MCF 10A (cell line): ENCODE measurements at regions not wholly inside any gene's neighbourhood (a gene's known extent, or its start where the extent isn't known, plus 50 kb on each side); places are given as distances from the start of the nearest gene placed in this dataset.
"Not testable (repeated sequence)": the region's sequence is repeated elsewhere in the genome, so short reads cannot be mapped to it uniquely, and the experiment has no call there.

Source experiments
- BruUV-seq: library from RNA; stranded (reverse); fragments of 400-500 nt; replicated peaks from 2 replicates; lab custom pipeline; 2021; lab: Mats Ljungman, UMichigan
- CTCF ChIA-PET: fragments of 300-600 bp; sonication (Branson Sonifier 250); formaldehyde crosslinking; extraction: SDS; loops from one replicate; lab custom pipeline; 2021; ENCODE audit warnings: antibody characterized with exemption, inconsistent platforms; lab: Yijun Ruan, JAX
- POLR2A ChIA-PET: fragments of 300-600, 350-650 bp; sonication (Branson Sonifier 250); formaldehyde crosslinking; extraction: SDS; loops from one replicate; lab custom pipeline; 2020; ENCODE audit warnings: antibody characterized with exemption, inconsistent platforms; lab: Yijun Ruan, JAX
- DNase-seq: peaks from one replicate; pipeline ENCODE4 v3.0.0-alpha.2; 2018; ENCODE audit not compliant: unreplicated experiment
- H3K27ac Mint-ChIP-seq: one replicate; pipeline ENCODE4 v1.8.0; 2022; ENCODE audit warnings: mild to moderate bottlenecking, low read depth, mixed read lengths; ENCODE audit not compliant: unreplicated experiment
- H3K27me3 Mint-ChIP-seq: one replicate; pipeline ENCODE4 v1.8.0; 2022; ENCODE audit warnings: mixed read lengths; ENCODE audit not compliant: insufficient read depth, unreplicated experiment
- H3K36me3 Mint-ChIP-seq: one replicate; pipeline ENCODE4 v1.8.0; 2022; ENCODE audit warnings: mild to moderate bottlenecking, moderate library complexity, mixed read lengths; ENCODE audit not compliant: insufficient read depth, unreplicated experiment
- H3K4me1 Mint-ChIP-seq: one replicate; pipeline ENCODE4 v1.8.0; 2022; ENCODE audit warnings: mixed read lengths; ENCODE audit not compliant: insufficient read depth, unreplicated experiment
- H3K4me3 Mint-ChIP-seq: one replicate; pipeline ENCODE4 v1.8.0; 2022; ENCODE audit warnings: mild to moderate bottlenecking, moderate library complexity, mixed read lengths; ENCODE audit not compliant: unreplicated experiment
- H3K9me3 Mint-ChIP-seq: one replicate; pipeline ENCODE4 v1.8.0; 2022; ENCODE audit warnings: mixed read lengths; ENCODE audit not compliant: unreplicated experiment
- CTCF ChIP-seq: fragments of 200-600 bp; IDR thresholded peaks from one replicate; pipeline ENCODE4 v1.8.0; 2022; ENCODE audit warnings: antibody characterized with exemption, mild to moderate bottlenecking; ENCODE audit not compliant: unreplicated experiment
- intact Hi-C: fragments of 100-400 bp; cut with micrococcal nuclease; formaldehyde crosslinking; loops from 2 replicates; pipeline ENCODE4 v1.14.1; 2022

DNA sequence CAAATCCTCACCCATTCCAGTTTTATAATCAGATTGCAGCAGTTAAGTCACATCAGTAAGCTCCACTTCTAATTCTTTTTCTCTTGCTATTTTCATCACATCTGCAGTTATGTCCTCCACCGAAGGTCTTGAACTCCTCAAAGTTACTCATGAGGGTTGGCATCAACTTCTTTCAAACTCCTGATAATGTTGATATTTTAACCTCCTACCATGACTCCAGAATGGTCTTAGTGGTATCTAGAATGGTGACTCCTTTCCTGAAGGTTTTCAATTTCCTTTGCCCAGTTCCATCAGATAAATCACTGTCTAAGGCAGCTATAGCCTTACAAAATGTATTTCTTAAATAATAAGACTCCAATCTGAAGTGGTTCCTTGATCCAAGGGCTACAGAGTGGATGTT is 53.8 kb upstream of the EDIL3 start:
- no peak overlapping the region for H3K27ac Mint-ChIP-seq
- no TSS peak for BruUV-seq
- no peak for DNase-seq
- TF ChIP-seq CTCF, result no peak
- H3K27me3 Mint-ChIP-seq, result peaks cover 88% of the 10 kb centered on the region
- H3K4me1 Mint-ChIP-seq, result no peaks in the 10 kb centered on the region
- POLR2A ChIA-PET, result no interaction called here
- no peak overlapping the region for H3K4me3 Mint-ChIP-seq
- no peaks in the 10 kb centered on the region for H3K36me3 Mint-ChIP-seq
- peaks cover 10% of the 10 kb centered on the region for H3K9me3 Mint-ChIP-seq
- CTCF ChIA-PET, result interaction anchor here (1.2 kb wide), 1 partner anchor 12 kb away, joined by 4 read pairs; no protein-coding TSS in a partner anchor
- intact Hi-C loops, result no loop called here

DNA sequence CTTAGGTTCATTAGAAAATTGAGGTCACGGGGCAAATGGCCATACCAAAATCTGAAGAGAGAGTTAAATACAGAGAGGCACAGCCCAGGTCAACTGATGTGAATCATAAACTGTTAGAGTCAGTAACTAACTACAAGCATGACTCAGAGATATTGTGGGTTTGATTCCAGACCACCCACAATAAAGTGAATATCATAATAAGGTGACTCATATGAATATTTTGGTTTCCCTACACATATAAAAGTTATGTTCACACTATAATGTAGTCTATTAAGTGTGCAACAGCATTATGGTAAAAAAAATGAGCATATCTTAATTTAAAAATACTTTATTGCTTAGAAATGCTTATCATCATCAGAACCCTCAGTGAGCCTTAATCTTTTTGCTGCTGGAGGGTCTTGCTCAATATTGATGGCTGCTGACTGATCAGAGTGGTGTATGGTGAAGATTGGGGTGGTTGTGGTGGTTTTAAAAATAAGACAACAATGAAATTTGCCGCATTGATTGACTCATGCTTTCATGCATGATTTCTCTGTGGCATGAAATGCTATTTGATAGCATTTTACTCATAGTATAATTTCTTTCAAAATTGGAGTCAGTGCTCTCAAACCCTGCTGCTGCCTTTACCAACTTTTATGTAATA is 53.1 kb upstream of the EDIL3 start:
- BruUV-seq, result no TSS peak
- Mint-ChIP-seq H3K4me3 (no peak overlapping the region), H3K9me3 (peaks cover 10% of the 10 kb centered on the region), H3K27me3 (peaks cover 86% of the 10 kb centered on the region), H3K27ac (no peak overlapping the region), H3K4me1 (no peaks in the 10 kb centered on the region), H3K36me3 (no peaks in the 10 kb centered on the region)
- peak; percentile 39 for DNase-seq
- intact Hi-C loops, result no loop called here
- ChIA-PET CTCF (interaction anchor here (1.2 kb wide), 1 partner anchor 13 kb away, joined by 4 read pairs; no protein-coding TSS in a partner anchor), POLR2A (no interaction called here)
- TF ChIP-seq CTCF, result no peak

DNA sequence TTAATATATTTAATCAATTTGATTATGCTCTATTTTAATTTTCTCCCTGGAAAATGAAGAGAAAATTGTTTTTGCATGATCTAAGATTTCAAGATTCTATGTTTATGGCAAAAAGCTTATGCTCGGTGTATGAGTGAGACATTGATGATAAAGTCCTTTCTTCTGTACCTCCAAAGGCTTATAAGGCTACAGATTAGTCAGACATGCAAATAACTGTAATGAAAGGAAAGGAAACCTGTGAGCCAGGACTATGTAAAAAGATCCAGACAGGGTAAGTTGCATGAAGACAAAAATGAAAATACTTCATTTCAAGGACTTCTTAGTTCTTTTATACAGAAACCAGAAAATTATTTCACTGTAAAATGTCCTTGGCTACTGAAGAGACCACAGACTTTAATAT is 52.2 kb upstream of the EDIL3 start:
- Mint-ChIP-seq H3K36me3 (no peaks in the 10 kb centered on the region), H3K9me3 (peaks cover 10% of the 10 kb centered on the region), H3K27me3 (peaks cover 82% of the 10 kb centered on the region), H3K27ac (no peak overlapping the region), H3K4me1 (no peaks in the 10 kb centered on the region), H3K4me3 (no peak overlapping the region)
- BruUV-seq, result no TSS peak
- intact Hi-C loops, result no loop called here
- DNase-seq, result no peak
- no peak for TF ChIP-seq CTCF
- POLR2A ChIA-PET, result no interaction called here
- CTCF ChIA-PET, result no interaction called here

DNA sequence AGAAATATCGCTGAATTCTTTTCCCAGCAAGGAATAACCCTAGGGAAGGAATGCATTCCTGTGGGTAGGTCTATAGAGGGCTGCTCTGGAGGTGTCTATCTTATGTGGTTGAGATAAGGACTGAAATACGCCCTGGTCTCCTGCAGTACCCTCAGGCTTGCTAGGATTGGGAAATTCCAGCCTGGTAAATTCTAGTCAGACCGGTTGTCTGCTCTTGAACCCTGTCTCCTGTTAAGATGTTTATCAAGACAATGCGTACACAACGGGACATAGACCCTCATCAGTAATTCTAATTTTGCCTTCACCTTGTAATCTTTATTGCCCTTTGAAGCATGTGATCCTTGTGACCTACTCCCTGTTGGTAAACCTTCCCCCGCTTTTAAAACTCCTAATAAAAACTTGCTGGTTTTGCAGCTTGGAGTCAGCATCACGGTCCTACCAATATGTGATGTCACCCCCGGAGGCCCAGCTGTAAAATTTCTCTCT is 51.2 kb upstream of the EDIL3 start:
- DNase-seq, H3K4me3 Mint-ChIP-seq, H3K27ac Mint-ChIP-seq, H3K9me3 Mint-ChIP-seq, CTCF ChIA-PET, H3K4me1 Mint-ChIP-seq, intact Hi-C loops, POLR2A ChIA-PET, H3K36me3 Mint-ChIP-seq, BruUV-seq: not testable (repeated sequence)
- peaks cover 81% of the 10 kb centered on the region for H3K27me3 Mint-ChIP-seq
